Pancreas (tissue), 10 donors: ENCODE measurements at regions not wholly inside any gene's neighbourhood (a gene's known extent, or its start where the extent isn't known, plus 50 kb on each side); places are given as distances from the start of the nearest gene placed in this dataset.

Source experiments
- ATAC-seq, 4 donors: fragments of 200-7000 bp; cut with Tn5 transposase; one replicate each; pipeline versions ENCODE4 v1.8.0 to v1.9.1; 2020; ENCODE audit warnings: mild to moderate bottlenecking in 4 of 4, moderate library complexity in 4 of 4
- DNase-seq, 6 donors: peaks; one replicate each; pipeline ENCODE4 v3.0.0-alpha.2; 2020
- FAIRE-seq: peaks from 2 replicates; lab custom pipeline; 2012; peaks lifted over from hg19 to GRCh38; lab: Jason Lieb, UNC
- H3K27ac ChIP-seq, 4 donors: fragments of 200-600 bp; sonication (generic); 1 replicate in 3 of 4; 2 replicates in 1 of 4; pipeline versions ENCODE4 v1.5.0 to v1.8.0; 2020
- H3K27me3 ChIP-seq, 4 donors: fragments of 200-600 bp; one replicate each; pipeline ENCODE4 v1.8.0; 2021
- H3K36me3 ChIP-seq, 3 donors: fragments of 200-600 bp; sonication (generic) in 1 of 3; one replicate each; pipeline versions ENCODE4 v1.5.0 to v1.8.0; 2020 to 2021
- H3K4me1 ChIP-seq, 3 donors: fragments of 200-600 bp; one replicate each; pipeline ENCODE4 v1.8.0; 2021
- H3K4me3 ChIP-seq, 4 donors: fragments of 200-600 bp; sonication (generic) in 2 of 4; one replicate each; pipeline versions ENCODE4 v1.5.0 to v1.8.0; 2020 to 2021
- H3K9me3 ChIP-seq, 4 donors: fragments of 200-600 bp; one replicate each; pipeline ENCODE4 v1.8.0; 2021
- WGBS, 2 donors: extraction: QIAGEN DNeasy Blood & Tissue Kit; methylation state at CpG; one replicate each; pipeline ENCODE4 v1.1.7; 2013; 5-methylcytosine and 5-hydroxymethylcytosine counted together
- intact Hi-C, 3 donors: fragments of 100-400 bp; cut with DNase I; formaldehyde crosslinking; loops; one replicate each; pipeline versions ENCODE4 v1.11.1 to v1.14.2; 2022
- TF ChIP-seq, protein P1 (sequence below), 4 donors: fragments of 200-600 bp; sonication (generic) in 3 of 4; IDR thresholded peaks; one replicate each; pipeline versions ENCODE4 v1.5.0 to v1.8.0; 2021; ENCODE audit warnings: antibody characterized with exemption in 4 of 4
- donor health status: healthy with polysubstance abuse.
- donor health status: DM: no; HTN: no; CAD: no; lungs with moderate emphysema.
- donor health status: DM: no; HTN: no; CAD: no.
- donor health status: control.
- donor health status: control.
- donor health status: Bipolar disorder and iron deficiency.
- donor health status: DM: yes; HTN: yes; CAD: no.
- donor health status: DM: no; HTN: no; CAD: no.
- donor health status: DM: no; HTN: no; CAD: no.
- donor health status: DM: yes; HTN: yes; CAD: no.

DNA sequence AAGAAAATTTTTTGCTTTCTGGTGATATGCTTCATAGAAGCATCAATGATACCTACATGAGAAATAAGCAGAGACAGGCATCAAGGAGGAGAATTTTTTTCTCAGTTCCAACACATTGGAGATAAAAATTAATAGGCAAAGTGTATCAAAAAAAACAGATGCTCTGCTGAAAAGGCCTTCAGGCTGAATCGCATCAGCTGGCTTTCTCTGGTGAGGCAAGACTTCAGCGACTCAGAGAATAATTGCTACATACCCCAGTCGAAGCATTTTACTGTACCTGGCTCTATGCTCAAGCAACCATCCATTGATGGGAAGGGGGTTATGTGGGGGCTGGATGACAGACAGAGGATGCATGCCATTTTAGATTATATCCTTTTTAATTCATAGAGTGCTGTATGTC, 415.1 kb downstream of the TFAP2A start:
- Histone ChIP-seq H3K9me3 (no peaks in the 10 kb centered on the region), H3K4me1 (no peaks in the 10 kb centered on the region), H3K27me3 (no peaks in the 10 kb centered on the region), H3K27ac (no peak overlapping the region), H3K4me3 (no peak overlapping the region), H3K36me3 (no peaks in the 10 kb centered on the region)
- WGBS, 2 donors: 65 to 66% methylated on average over 3 of the region's 3 CpGs
- ATAC-seq: no peak
- TF ChIP-seq, protein P1, sequence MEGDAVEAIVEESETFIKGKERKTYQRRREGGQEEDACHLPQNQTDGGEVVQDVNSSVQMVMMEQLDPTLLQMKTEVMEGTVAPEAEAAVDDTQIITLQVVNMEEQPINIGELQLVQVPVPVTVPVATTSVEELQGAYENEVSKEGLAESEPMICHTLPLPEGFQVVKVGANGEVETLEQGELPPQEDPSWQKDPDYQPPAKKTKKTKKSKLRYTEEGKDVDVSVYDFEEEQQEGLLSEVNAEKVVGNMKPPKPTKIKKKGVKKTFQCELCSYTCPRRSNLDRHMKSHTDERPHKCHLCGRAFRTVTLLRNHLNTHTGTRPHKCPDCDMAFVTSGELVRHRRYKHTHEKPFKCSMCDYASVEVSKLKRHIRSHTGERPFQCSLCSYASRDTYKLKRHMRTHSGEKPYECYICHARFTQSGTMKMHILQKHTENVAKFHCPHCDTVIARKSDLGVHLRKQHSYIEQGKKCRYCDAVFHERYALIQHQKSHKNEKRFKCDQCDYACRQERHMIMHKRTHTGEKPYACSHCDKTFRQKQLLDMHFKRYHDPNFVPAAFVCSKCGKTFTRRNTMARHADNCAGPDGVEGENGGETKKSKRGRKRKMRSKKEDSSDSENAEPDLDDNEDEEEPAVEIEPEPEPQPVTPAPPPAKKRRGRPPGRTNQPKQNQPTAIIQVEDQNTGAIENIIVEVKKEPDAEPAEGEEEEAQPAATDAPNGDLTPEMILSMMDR (IDR thresholded peaks at IDR 0.05): no peak
- FAIRE-seq: no peak
- no peak for DNase-seq
- intact Hi-C loops: no loop called here

DNA sequence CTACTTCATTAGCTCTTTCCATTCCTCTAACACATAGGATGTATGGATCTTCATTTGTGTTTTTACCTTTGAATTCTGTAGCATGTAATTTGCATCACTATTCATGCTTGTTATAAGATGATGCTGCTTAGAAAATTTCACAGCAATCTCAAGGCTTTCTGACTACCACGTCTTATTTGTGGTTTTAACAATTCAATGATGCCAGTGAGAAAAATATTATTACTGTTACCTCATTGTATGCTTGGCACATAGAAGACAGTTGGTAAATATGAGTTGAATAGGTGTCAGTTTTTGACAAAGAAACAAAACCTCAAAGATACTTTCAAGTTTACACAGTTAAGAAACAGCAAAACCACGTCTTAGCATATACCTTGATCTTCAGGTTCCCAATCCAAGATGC, 428.6 kb downstream of the TFAP2A start:
- TF ChIP-seq, protein P1 (IDR thresholded peaks at IDR 0.05): no peak
- Histone ChIP-seq H3K27me3 (no peaks in the 10 kb centered on the region), H3K9me3 (no peaks in the 10 kb centered on the region), H3K4me1 (no peaks in the 10 kb centered on the region), H3K4me3 (no peak overlapping the region), H3K27ac (no peak overlapping the region), H3K36me3 (no peaks in the 10 kb centered on the region)
- intact Hi-C loops: no loop called here
- FAIRE-seq: no peak
- ATAC-seq: no peak
- no peak for DNase-seq
- 39 to 52% methylated on average over 2 of the region's 2 CpGs for WGBS, 2 donors

DNA sequence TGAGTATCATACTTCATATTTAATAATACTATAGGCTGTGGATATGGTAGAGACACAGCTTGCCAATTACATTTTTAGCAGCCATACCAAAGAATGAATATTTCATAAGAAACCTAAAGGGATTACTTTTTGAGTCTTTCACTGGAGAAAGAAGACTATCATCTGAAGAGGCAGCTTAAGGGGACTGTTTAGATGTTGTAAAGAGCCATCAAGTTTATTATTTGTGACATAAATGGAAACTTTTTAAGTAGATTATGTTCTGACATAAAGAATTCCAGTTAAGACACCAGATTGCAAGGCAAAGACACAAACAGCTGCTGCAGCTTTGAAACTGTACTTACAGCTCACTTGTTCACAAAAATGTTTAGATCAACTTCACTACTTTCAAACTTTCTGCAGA, 429.4 kb downstream of the TFAP2A start:
- H3K4me3 ChIP-seq: no peak overlapping the region
- H3K27me3 ChIP-seq: no peaks in the 10 kb centered on the region
- H3K27ac ChIP-seq: no peak overlapping the region
- ATAC-seq (no peak), DNase-seq (no peak), FAIRE-seq (no peak)
- H3K4me1 ChIP-seq: no peaks in the 10 kb centered on the region
- intact Hi-C loops: no loop called here
- H3K9me3 ChIP-seq: no peaks in the 10 kb centered on the region
- TF ChIP-seq, protein P1 (IDR thresholded peaks at IDR 0.05): no peak
- no peaks in the 10 kb centered on the region for H3K36me3 ChIP-seq

DNA sequence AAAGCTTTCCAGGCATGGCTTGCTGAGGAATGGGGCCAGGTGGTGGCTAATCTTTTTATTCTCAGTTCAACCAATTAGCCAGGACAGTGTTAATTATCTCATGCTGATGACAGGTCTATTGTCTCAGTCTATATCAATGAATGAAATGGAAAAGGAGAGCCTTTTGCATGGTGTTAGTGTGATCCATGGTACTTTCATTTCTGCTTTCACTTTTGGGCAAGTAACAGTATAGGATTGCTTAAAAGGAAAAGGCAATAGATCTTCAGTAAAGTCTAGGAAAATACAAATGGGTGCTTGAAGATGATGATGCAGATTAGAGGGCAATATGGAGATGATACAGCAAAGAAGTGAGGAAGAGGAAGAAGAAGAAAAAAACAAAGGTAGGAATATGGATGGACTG, 430.3 kb downstream of the TFAP2A start:
- H3K4me1 ChIP-seq: no peaks in the 10 kb centered on the region
- ATAC-seq: no peak
- intact Hi-C loops: no loop called here
- H3K27me3 ChIP-seq: no peaks in the 10 kb centered on the region
- H3K36me3 ChIP-seq: no peaks in the 10 kb centered on the region
- no peaks in the 10 kb centered on the region for H3K9me3 ChIP-seq
- FAIRE-seq: no peak
- TF ChIP-seq, protein P1 (IDR thresholded peaks at IDR 0.05): no peak
- H3K27ac ChIP-seq: no peak overlapping the region
- DNase-seq: no peak
- no peak overlapping the region for H3K4me3 ChIP-seq

DNA sequence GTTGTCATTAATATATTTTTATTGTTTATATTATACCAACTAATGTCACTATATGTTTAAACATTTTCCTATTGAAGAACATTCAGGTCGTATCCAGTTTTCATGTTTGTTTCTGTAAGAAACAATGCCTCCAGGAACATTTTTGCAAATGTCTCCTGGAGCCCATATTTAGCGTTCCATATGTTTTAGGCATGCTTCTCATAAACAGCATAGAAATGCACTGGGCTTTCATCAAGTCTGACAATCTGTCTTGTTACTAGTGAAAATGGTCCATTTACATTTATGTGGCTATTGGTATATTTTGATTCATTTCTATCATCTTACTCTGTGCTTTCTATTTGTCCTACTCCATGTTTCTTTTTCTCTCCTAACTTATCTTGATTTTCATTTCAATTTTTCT, 431.7 kb downstream of the TFAP2A start:
- no peaks in the 10 kb centered on the region for H3K4me1 ChIP-seq
- TF ChIP-seq, protein P1 (IDR thresholded peaks at IDR 0.05): no peak
- intact Hi-C loops: no loop called here
- H3K27me3 ChIP-seq: no peaks in the 10 kb centered on the region
- no peak for ATAC-seq
- H3K9me3 ChIP-seq: no peaks in the 10 kb centered on the region
- FAIRE-seq: no peak
- no peak overlapping the region for H3K4me3 ChIP-seq
- whole genome bisulfite sequencing, 2 donors: 69 to 72% methylated on average over 2 of the region's 2 CpGs
- H3K27ac ChIP-seq: no peak overlapping the region
- DNase-seq: no peak
- no peaks in the 10 kb centered on the region for H3K36me3 ChIP-seq
